Testis (tissue), 2 donors: ENCODE measurements at regions not wholly inside any gene's neighbourhood (a gene's known extent, or its start where the extent isn't known, plus 50 kb on each side); places are given as distances from the start of the nearest gene placed in this dataset.

Experiments
- CTCF ChIP-seq, 3 experiments: fragments of 450-650 bp in 2 of 3; fragments of 200-600 bp in 1 of 3; sonication (generic) in 1 of 3; IDR thresholded peaks; one replicate each; pipeline ENCODE4 v1.5.1; 2016 to 2019; ENCODE audit warnings: antibody characterized with exemption in 3 of 3, mild to moderate bottlenecking in 2 of 3, moderate library complexity in 1 of 3
- POLR2A ChIP-seq: fragments of 450-650 bp; IDR thresholded peaks from one replicate; pipeline ENCODE4 v1.6.1; 2017; ENCODE audit warnings: antibody characterized with exemption, mild to moderate bottlenecking, moderate library complexity

GRCh38 chr11:109123816-109124787 is 297.9 kb upstream of the C11orf87 start:
- TF ChIP-seq CTCF (IDR thresholded peaks at IDR 0.05) (no peak), POLR2A (no peak)
